OCI-LY3 (cell line): ENCODE measurements at regions not wholly inside any gene's neighbourhood (a gene's known extent, or its start where the extent isn't known, plus 50 kb on each side); places are given as distances from the start of the nearest gene placed in this dataset.

ENCODE experiments used
- H2AFZ ChIP-seq: fragments of 200-600, 300-600 bp; shearing (Covaris generic); 2 replicates; pipeline ENCODE4 v1.6.0; 2014; ENCODE audit warnings: antibody characterized with exemption, low read depth, low read length
- H3K27ac ChIP-seq: fragments of 200-600, 300-600 bp; sonication (generic); 2 replicates; pipeline ENCODE4 v1.5.1; 2014; ENCODE audit warnings: mild to moderate bottlenecking, low read length, moderate library complexity, mixed read lengths
- H3K27me3 ChIP-seq: fragments of 200-600, 300-600 bp; sonication (generic); 2 replicates; pipeline ENCODE4 v1.6.1; 2014; ENCODE audit warnings: low read depth, low read length, mixed read lengths
- H3K36me3 ChIP-seq: fragments of 200-600, 300-600 bp; sonication (generic); replicated peaks from 2 replicates; pipeline ENCODE3; 2014; ENCODE audit warnings: low read depth, low read length, mixed read lengths
- H3K4me1 ChIP-seq: fragments of 300-600, 200-600 bp; sonication (generic); 2 replicates; pipeline ENCODE4 v1.6.1; 2014; ENCODE audit warnings: low read length, mixed read lengths
- H3K4me2 ChIP-seq: fragments of 200-600, 300-600 bp; sonication (generic); 2 replicates; pipeline ENCODE4 v1.6.1; 2014; ENCODE audit warnings: low read length, mixed read lengths
- H3K4me3 ChIP-seq: fragments of 300-600, 200-600 bp; sonication (generic); 2 replicates; pipeline ENCODE4 v1.5.1; 2014; ENCODE audit warnings: antibody characterized with exemption, mild to moderate bottlenecking, low read length, moderate library complexity
- H3K79me2 ChIP-seq: fragments of 300-600, 200-600 bp; shearing (Covaris generic); 2 replicates; pipeline ENCODE4 v1.6.1; 2014; ENCODE audit warnings: mild to moderate bottlenecking, low read length, mixed read lengths
- H3K9ac ChIP-seq: fragments of 300-600, 200-600 bp; shearing (Covaris generic); 2 replicates; pipeline ENCODE4 v1.6.0; 2014; ENCODE audit warnings: mild to moderate bottlenecking, low read length, moderate library complexity
- H3K9me3 ChIP-seq: fragments of 200-600, 300-600 bp; shearing (Covaris generic); 2 replicates; pipeline ENCODE4 v1.6.1; 2014; ENCODE audit warnings: low read length, mixed read lengths; ENCODE audit not compliant: insufficient read depth
- H4K20me1 ChIP-seq: fragments of 200-600, 300-600 bp; sonication (generic); 2 replicates; pipeline ENCODE4 v1.6.1; 2016; ENCODE audit warnings: low read length, mixed read lengths; ENCODE audit not compliant: insufficient read depth
- CTCF ChIP-seq: fragments of 200-600, 300-600 bp; sonication (generic); IDR thresholded peaks from 2 replicates; pipeline ENCODE4 v1.5.1; 2014; ENCODE audit warnings: antibody characterized with exemption, low read length, low read depth
- EZH2phosphoT487 ChIP-seq: fragments of 200-600 bp; shearing (Covaris generic); IDR thresholded peaks from 2 replicates; pipeline ENCODE4 v1.6.1; 2018; ENCODE audit warnings: antibody characterized with exemption, mixed run types, low read depth

- no peak for TF ChIP-seq EZH2phosphoT487
- peak; percentile 20; the same call in 1 of the 2 replicates for TF ChIP-seq CTCF
- Histone ChIP-seq H3K27me3 (no peaks in the 10 kb centered on the region), H3K4me3 (no peak overlapping the region), H3K4me2 (no peak overlapping the region), H2AFZ (no peak overlapping the region), H3K9me3 (0 out of 2 replicates have a peak, but pooled peaks cover 3% of the 10 kb centered on the region), H3K79me2 (no peaks in the 10 kb centered on the region), H3K36me3 (no peaks in the 10 kb centered on the region), H3K27ac (no peak overlapping the region), H3K9ac (no peak overlapping the region), H4K20me1 (no peaks in the 10 kb centered on the region), H3K4me1 (no peaks in the 10 kb centered on the region)
Measured at GRCh38 chr4:135319685-135320084, 1118.1 kb upstream of the PABPC4L start.

GRCh38 chr4:135316266-135316779 is 1114.7 kb upstream of the PABPC4L start:
- H3K4me3 ChIP-seq: no peak overlapping the region
- no peak overlapping the region for H3K4me2 ChIP-seq
- 0 out of 2 replicates have a peak, but pooled peaks cover 3% of the 10 kb centered on the region for H3K9me3 ChIP-seq
- H3K79me2 ChIP-seq: no peaks in the 10 kb centered on the region
- TF ChIP-seq EZH2phosphoT487: no peak
- no peak for TF ChIP-seq CTCF
- no peak overlapping the region for H3K9ac ChIP-seq
- H3K27ac ChIP-seq: no peak overlapping the region
- H3K4me1 ChIP-seq: no peaks in the 10 kb centered on the region
- H2AFZ ChIP-seq: no peak overlapping the region
- H3K36me3 ChIP-seq: no peaks in the 10 kb centered on the region
- no peaks in the 10 kb centered on the region for H4K20me1 ChIP-seq
- H3K27me3 ChIP-seq: no peaks in the 10 kb centered on the region

- no peaks in the 10 kb centered on the region for H4K20me1 ChIP-seq
- H3K27me3 ChIP-seq: no peaks in the 10 kb centered on the region
- no peaks in the 10 kb centered on the region for H3K79me2 ChIP-seq
- H2AFZ ChIP-seq: no peak overlapping the region
- H3K4me3 ChIP-seq: no peak overlapping the region
- no peak overlapping the region for H3K9ac ChIP-seq
- no peaks in the 10 kb centered on the region for H3K36me3 ChIP-seq
- H3K4me2 ChIP-seq: no peak overlapping the region
- no peaks in the 10 kb centered on the region for H3K4me1 ChIP-seq
- no peak overlapping the region for H3K27ac ChIP-seq
- no peak for TF ChIP-seq EZH2phosphoT487
- no peak for TF ChIP-seq CTCF
- no peaks in the 10 kb centered on the region for H3K9me3 ChIP-seq
Measured at GRCh38 chr4:135290136-135290535, 1088.5 kb upstream of the PABPC4L start.

GRCh38 chr4:135283934-135284333 is 1082.3 kb upstream of the PABPC4L start:
- H3K36me3 ChIP-seq: no peaks in the 10 kb centered on the region
- H2AFZ ChIP-seq: no peak overlapping the region
- H3K9me3 ChIP-seq: no peaks in the 10 kb centered on the region
- no peaks in the 10 kb centered on the region for H3K27me3 ChIP-seq
- no peaks in the 10 kb centered on the region for H4K20me1 ChIP-seq
- no peak overlapping the region for H3K4me2 ChIP-seq
- no peak for TF ChIP-seq EZH2phosphoT487
- TF ChIP-seq CTCF: no peak
- H3K9ac ChIP-seq: no peak overlapping the region
- H3K27ac ChIP-seq: no peak overlapping the region
- H3K79me2 ChIP-seq: no peaks in the 10 kb centered on the region
- no peak overlapping the region for H3K4me3 ChIP-seq
- no peaks in the 10 kb centered on the region for H3K4me1 ChIP-seq
